PC-9 (cell line): ENCODE measurements at regions not wholly inside any gene's neighbourhood (a gene's known extent, or its start where the extent isn't known, plus 50 kb on each side); places are given as distances from the start of the nearest gene placed in this dataset.

Experiments used
- BruUV-seq: library from RNA; stranded (reverse); fragments of 400-500 nt; replicated peaks from 2 replicates; lab custom pipeline; 2021; lab: Mats Ljungman, UMichigan
- CTCF ChIA-PET: fragments of 300-600 bp; sonication (Branson Sonifier 250); formaldehyde crosslinking; loops from one replicate; lab custom pipeline; 2022; ENCODE audit warnings: antibody characterized with exemption; lab: Charles Lee
- POLR2A ChIA-PET: fragments of 300-600 bp; sonication (Branson Sonifier 250); formaldehyde crosslinking; loops from one replicate; lab custom pipeline; 2022; ENCODE audit warnings: antibody characterized with exemption; ENCODE audit not compliant: unreplicated experiment; lab: Charles Lee
- DNase-seq, 2 experiments: peaks; one replicate each; pipeline versions ENCODE4 v3.0.0 to v3.0.0-alpha.2; 2015 to 2022; ENCODE audit warnings: mixed read lengths in 1 of 2
- H2AFZ ChIP-seq: fragments of 200-600 bp; sonication (generic); 2 replicates; pipeline ENCODE4 v1.8.1; 2017; ENCODE audit warnings: antibody characterized with exemption
- H3F3A ChIP-seq: fragments of 200-600 bp; sonication (generic); 2 replicates; pipeline ENCODE4 v1.8.1; 2017; ENCODE audit warnings: antibody characterized with exemption, mild to moderate bottlenecking, low read depth; ENCODE audit not compliant: insufficient read depth
- H3K27ac ChIP-seq: fragments of 200-600 bp; sonication (generic); 2 replicates; pipeline ENCODE4 v1.6.1; 2016; ENCODE audit warnings: mixed run types
- H3K27me3 ChIP-seq: fragments of 200-600 bp; sonication (generic); 2 replicates; pipeline ENCODE4 v1.6.1; 2016; ENCODE audit warnings: low read depth, mixed run types; ENCODE audit not compliant: insufficient read depth
- H3K36me3 ChIP-seq: fragments of 200-600 bp; sonication (generic); 2 replicates; pipeline ENCODE4 v1.6.1; 2016; ENCODE audit warnings: low read depth, mixed run types
- H3K4me1 ChIP-seq: fragments of 200-600 bp; sonication (generic); replicated peaks from 2 replicates; pipeline ENCODE4 v1.6.1; 2016; ENCODE audit warnings: mixed run types; ENCODE audit not compliant: insufficient read depth
- H3K4me2 ChIP-seq: fragments of 200-600 bp; sonication (generic); 2 replicates; pipeline ENCODE4 v1.6.1; 2017; ENCODE audit warnings: mixed run types
- H3K4me3 ChIP-seq: fragments of 200-600 bp; sonication (generic); 2 replicates; pipeline ENCODE4 v1.6.1; 2016; ENCODE audit warnings: mixed run types
- H3K79me2 ChIP-seq: fragments of 200-600 bp; sonication (generic); 2 replicates; pipeline ENCODE4 v1.6.1; 2017; ENCODE audit warnings: low read depth, mixed run types
- H3K9me2 ChIP-seq: fragments of 200-600 bp; sonication (generic); 2 replicates; pipeline ENCODE4 v1.8.1; 2017; ENCODE audit warnings: mild to moderate bottlenecking; ENCODE audit not compliant: insufficient read depth
- H3K9me3 ChIP-seq: fragments of 200-600 bp; sonication (generic); 2 replicates; pipeline ENCODE4 v1.8.1; 2016; ENCODE audit warnings: low read depth; ENCODE audit not compliant: insufficient read depth
- H4K20me1 ChIP-seq: fragments of 200-600 bp; sonication (generic); 2 replicates; pipeline ENCODE4 v1.8.1; 2017; ENCODE audit not compliant: insufficient read depth
- CTCF ChIP-seq: fragments of 200-600 bp; sonication (generic); conservative IDR thresholded peaks from 2 replicates; pipeline ENCODE4 v1.6.1; 2017; ENCODE audit warnings: mixed run types, antibody characterized with exemption, mild to moderate bottlenecking, moderate library complexity
- EZH2 ChIP-seq: fragments of 200-600 bp; sonication (generic); IDR thresholded peaks from 2 replicates; pipeline ENCODE4 v1.8.0; 2017; ENCODE audit warnings: antibody characterized with exemption, low read depth
- intact Hi-C: fragments of 100-400 bp; cut with micrococcal nuclease; formaldehyde crosslinking; loops from one replicate; pipeline ENCODE4 v1.10.0; 2022; ENCODE audit not compliant: unreplicated experiment

- H3K4me2 ChIP-seq, result no peak overlapping the region
- H3K79me2 ChIP-seq, result no peaks in the 10 kb centered on the region
- no peak overlapping the region for H2AFZ ChIP-seq
- no peaks in the 10 kb centered on the region for H3F3A ChIP-seq
- no peak for DNase-seq
- CTCF ChIA-PET, result no interaction called here
- intact Hi-C loops, result no loop called here
- no peak for TF ChIP-seq EZH2
- TF ChIP-seq CTCF, result no peak
- POLR2A ChIA-PET, result no interaction called here
- no peaks in the 10 kb centered on the region for H3K36me3 ChIP-seq
- H3K4me1 ChIP-seq, result no peaks in the 10 kb centered on the region
- no peaks in the 10 kb centered on the region for H3K9me3 ChIP-seq
- no TSS peak for BruUV-seq
- H4K20me1 ChIP-seq, result no peaks in the 10 kb centered on the region
- H3K27ac ChIP-seq, result no peak overlapping the region
- peaks cover 17% of the 10 kb centered on the region for H3K27me3 ChIP-seq
- no peak overlapping the region for H3K4me3 ChIP-seq
- H3K9me2 ChIP-seq, result no peaks in the 10 kb centered on the region
Measured at GRCh38 chr15:93384886-93385285, 295.9 kb upstream of the RGMA start.

GRCh38 chr15:93382200-93382820, 293.3 kb upstream of the RGMA start:
- ChIA-PET CTCF (no interaction called here), POLR2A (no interaction called here)
- no peaks in the 10 kb centered on the region for H4K20me1 ChIP-seq

GRCh38 chr15:93378558-93378957, 289.5 kb upstream of the RGMA start:
- no peaks in the 10 kb centered on the region for H3K4me1 ChIP-seq
- CTCF ChIA-PET, result no interaction called here

More at GRCh38 chr15:93382200-93382820, 293.3 kb upstream of the RGMA start:
- peaks cover 37% of the 10 kb centered on the region for H3K27me3 ChIP-seq
- H3K27ac ChIP-seq, result no peak overlapping the region
- H3K79me2 ChIP-seq, result no peaks in the 10 kb centered on the region
- BruUV-seq, result no TSS peak
- H2AFZ ChIP-seq, result no peak overlapping the region
- H3K9me2 ChIP-seq, result no peaks in the 10 kb centered on the region
- H3K9me3 ChIP-seq, result no peaks in the 10 kb centered on the region
- TF ChIP-seq CTCF, result no peak
- intact Hi-C loops, result no loop called here
- no peak for DNase-seq
- H3F3A ChIP-seq, result no peaks in the 10 kb centered on the region
- no peak overlapping the region for H3K4me3 ChIP-seq
- no peak overlapping the region for H3K4me2 ChIP-seq
- no peaks in the 10 kb centered on the region for H3K36me3 ChIP-seq
- H3K4me1 ChIP-seq, result no peaks in the 10 kb centered on the region

More at GRCh38 chr15:93378558-93378957, 289.5 kb upstream of the RGMA start:
- H3F3A ChIP-seq, result no peaks in the 10 kb centered on the region
- H3K9me3 ChIP-seq, result no peaks in the 10 kb centered on the region
- no peaks in the 10 kb centered on the region for H4K20me1 ChIP-seq
- intact Hi-C loops, result no loop called here
- no peak overlapping the region for H3K4me2 ChIP-seq
- no peaks in the 10 kb centered on the region for H3K79me2 ChIP-seq
- H3K27me3 ChIP-seq, result peaks cover 46% of the 10 kb centered on the region
- DNase-seq, result no peak
- H3K36me3 ChIP-seq, result no peaks in the 10 kb centered on the region
- POLR2A ChIA-PET, result no interaction called here
- no TSS peak for BruUV-seq
- H3K27ac ChIP-seq, result no peak overlapping the region
- H3K9me2 ChIP-seq, result no peaks in the 10 kb centered on the region
- no peak overlapping the region for H2AFZ ChIP-seq
- no peak overlapping the region for H3K4me3 ChIP-seq
- TF ChIP-seq CTCF (no peak), EZH2 (no peak)
